Posterior cingulate gyrus (tissue), 11 donors: ENCODE measurements at regions not wholly inside any gene's neighbourhood (a gene's known extent, or its start where the extent isn't known, plus 50 kb on each side); places are given as distances from the start of the nearest gene placed in this dataset.
"Not testable (repeated sequence)": the region's sequence is repeated elsewhere in the genome, so short reads cannot be mapped to it uniquely, and the experiment has no call there.

ENCODE experiments used
- DNase-seq, 10 donors: peaks; one replicate each; pipeline versions ENCODE4 v3.0.0 to v3.0.0-alpha.2; 2020 to 2021; ENCODE audit warnings: mixed read lengths in 3 of 10
- intact Hi-C: fragments of 100-400 bp; cut with DNase I; formaldehyde crosslinking; loops from one replicate; pipeline ENCODE4 v1.15.1; 2023

GRCh38 chr4:161329852-161330251 lies 833.9 kb downstream of the FSTL5 start:
- no peak for DNase-seq
- intact Hi-C loops, result no loop called here

- DNase-seq, result no peak
- intact Hi-C loops, result no loop called here
These were observed 842.1 kb downstream of the FSTL5 start for GRCh38 chr4:161321706-161322105.

GRCh38 chr4:161320377-161320776 lies 843.4 kb downstream of the FSTL5 start:
- no peak for DNase-seq
- intact Hi-C loops, result no loop called here

DNA sequence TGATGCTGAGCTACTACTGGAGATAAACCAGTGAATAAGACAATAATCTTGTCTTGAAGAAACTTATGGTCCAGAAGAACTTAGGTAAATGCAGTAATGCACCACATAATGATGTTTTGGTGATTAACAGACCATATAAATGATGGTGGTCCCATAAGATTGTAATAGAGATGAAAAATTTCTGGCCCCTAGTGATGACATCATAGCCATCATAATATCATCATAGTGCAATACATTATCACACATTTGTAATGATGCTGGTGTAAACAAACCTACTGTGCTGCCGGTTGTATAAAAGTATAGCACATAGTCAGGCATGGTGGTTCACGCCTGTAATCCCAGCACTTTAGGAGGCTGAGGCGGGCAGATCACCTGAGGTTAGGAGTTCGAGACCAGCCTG lies 846.8 kb downstream of the FSTL5 start:
- intact Hi-C loops, result no loop called here
- no peak for DNase-seq

GRCh38 chr4:161314371-161314770 lies 849.4 kb downstream of the FSTL5 start:
- no peak for DNase-seq
- intact Hi-C loops, result no loop called here

DNA sequence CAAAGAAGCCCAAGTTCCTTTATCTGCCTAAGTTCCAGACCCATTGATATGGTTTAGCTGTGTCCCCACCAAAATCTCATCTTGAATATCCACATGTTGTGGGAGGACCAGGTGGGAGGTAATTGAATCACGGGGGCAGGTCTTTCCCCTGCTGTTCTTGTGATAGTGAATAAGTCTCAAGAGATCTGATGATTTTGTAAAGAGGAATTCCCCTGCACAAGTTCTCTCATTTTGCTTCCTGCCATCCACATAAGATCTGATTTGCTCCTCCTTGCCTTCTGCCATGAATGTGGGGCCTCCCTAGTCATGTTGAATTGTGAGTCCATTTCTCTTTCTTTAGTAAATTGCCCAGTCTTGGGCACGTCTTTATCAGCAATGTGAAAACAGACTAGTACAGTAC lies 860.2 kb downstream of the FSTL5 start:
- DNase-seq, result no peak
- intact Hi-C loops, result no loop called here

GRCh38 chr4:161291222-161291621 lies 872.6 kb downstream of the FSTL5 start:
- intact Hi-C loops, result no loop called here
- DNase-seq, result no peak

GRCh38 chr4:161287678-161288352 lies 876.0 kb downstream of the FSTL5 start:
- intact Hi-C loops, result no loop called here
- DNase-seq, result no peak

- intact Hi-C loops, result no loop called here
- no peak for DNase-seq
These were observed 878.3 kb downstream of the FSTL5 start for GRCh38 chr4:161285461-161285860.

GRCh38 chr4:161280929-161281328 lies 882.9 kb downstream of the FSTL5 start:
- intact Hi-C loops, result no loop called here

DNA sequence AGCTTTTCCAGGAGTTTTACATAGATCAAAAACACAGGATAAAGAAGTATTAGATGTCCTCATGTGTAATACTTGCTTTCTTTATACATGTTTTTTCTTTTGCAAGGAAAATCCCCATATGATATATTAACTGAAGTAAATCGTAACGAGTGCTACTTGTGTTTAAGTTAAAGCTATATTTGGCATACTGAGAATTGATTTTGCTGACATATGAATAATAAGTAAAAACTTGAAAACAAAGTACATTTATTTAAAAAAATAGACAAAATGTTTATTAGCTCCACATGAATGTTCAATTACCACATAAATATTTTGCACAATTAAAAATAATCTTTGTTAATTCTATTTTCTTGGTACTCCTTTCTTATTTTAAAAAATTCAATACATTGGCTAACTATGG lies 884.7 kb downstream of the FSTL5 start:
- intact Hi-C loops, result no loop called here
- DNase-seq, result no peak

More at GRCh38 chr4:161280929-161281328, 882.9 kb downstream of the FSTL5 start:
- no peak for DNase-seq

- peak in 2 of 10 donors; percentile 57 to 82 for DNase-seq
- intact Hi-C loops, result not testable (repeated sequence)
These were observed 886.5 kb downstream of the FSTL5 start for GRCh38 chr4:161277150-161277787.

DNA sequence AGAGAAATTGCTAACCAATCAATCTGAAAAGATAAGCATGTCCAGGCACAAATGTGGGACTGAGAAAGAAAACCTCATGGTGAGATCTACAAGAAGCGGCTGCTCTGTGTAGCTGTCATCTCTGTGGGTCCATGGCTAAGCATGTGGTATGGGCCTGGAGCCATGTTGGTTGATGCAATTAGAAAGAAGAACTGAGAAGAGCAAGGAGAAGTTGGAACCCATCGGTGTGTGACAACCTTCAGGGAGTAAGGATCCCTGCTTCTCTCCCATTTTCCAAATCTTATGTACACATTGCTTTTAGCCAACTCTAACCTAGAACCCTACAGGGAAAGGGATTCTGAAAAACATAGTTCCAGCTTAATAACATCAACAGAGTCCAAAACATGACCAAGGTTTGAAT lies 890.2 kb downstream of the FSTL5 start:
- DNase-seq, result no peak
- intact Hi-C loops, result no loop called here

GRCh38 chr4:161260819-161261218 lies 903.0 kb downstream of the FSTL5 start:
- intact Hi-C loops, result no loop called here
- DNase-seq, result no peak

DNA sequence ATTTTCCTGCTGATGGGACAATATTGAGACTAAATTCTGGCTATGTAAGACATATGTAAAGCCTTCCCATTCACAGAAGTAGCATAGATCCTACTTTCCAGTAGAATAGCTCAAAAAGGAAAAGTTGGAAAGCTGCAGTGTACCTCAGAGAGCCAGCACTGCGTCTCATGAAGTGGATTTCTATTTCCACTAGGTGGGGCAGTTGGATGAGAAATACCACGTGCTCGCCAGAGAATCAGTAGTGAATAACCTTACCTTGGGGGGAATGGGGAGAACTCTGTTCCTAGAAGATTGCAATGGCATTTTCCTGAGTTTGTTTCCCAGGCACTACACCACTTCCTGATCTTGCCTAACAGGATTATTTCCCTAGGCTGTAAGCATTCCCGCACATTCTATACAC lies 907.1 kb downstream of the FSTL5 start:
- DNase-seq, result no peak
- intact Hi-C loops, result loop anchor here (5.0 kb wide), 1 partner anchor 696 kb away; no protein-coding TSS in a partner anchor

DNA sequence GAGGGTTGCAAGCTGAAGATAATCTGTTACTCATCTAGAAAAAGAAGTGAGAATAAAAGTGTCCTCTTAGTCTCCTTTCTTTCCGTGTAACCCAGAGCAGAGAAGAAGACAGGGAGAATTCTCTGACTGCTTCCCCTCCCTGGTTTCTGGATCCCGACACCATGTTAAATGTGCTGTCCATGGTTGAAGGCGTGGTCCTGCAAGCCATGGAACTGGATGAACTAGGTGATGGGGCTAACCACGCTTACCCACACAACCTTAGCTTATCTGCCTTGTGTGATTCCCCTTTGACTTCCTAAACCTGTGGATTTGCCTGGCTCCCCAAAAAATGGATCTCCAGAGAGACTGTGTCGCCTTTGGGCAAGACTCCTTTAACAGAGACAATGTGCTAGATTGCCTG lies 907.6 kb downstream of the FSTL5 start:
- intact Hi-C loops, result loop anchor here (5.0 kb wide), 1 partner anchor 696 kb away; no protein-coding TSS in a partner anchor
- no peak for DNase-seq

DNA sequence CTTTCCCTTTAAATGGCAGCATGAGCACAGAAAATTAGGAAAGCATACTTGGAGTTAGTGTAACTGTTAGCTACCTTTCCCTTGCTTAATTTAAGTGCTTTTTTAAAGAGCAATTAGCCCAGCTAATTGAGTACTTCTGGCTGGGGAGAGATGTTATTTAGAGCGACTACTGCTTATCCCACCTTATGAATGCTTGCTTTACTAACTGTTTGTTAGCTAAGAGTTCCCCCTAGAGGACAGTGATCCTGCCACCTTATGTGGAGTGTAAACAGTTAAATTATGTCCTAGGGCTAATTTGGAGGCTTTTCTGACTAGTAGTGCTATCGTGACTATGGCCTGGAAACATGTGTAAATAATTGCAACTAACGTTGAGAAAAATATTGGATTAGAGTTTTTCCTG lies 909.4 kb downstream of the FSTL5 start:
- DNase-seq, result no peak
- intact Hi-C loops, result no loop called here

GRCh38 chr4:161252520-161253141 lies 911.2 kb downstream of the FSTL5 start:
- intact Hi-C loops, result no loop called here
- no peak for DNase-seq

DNA sequence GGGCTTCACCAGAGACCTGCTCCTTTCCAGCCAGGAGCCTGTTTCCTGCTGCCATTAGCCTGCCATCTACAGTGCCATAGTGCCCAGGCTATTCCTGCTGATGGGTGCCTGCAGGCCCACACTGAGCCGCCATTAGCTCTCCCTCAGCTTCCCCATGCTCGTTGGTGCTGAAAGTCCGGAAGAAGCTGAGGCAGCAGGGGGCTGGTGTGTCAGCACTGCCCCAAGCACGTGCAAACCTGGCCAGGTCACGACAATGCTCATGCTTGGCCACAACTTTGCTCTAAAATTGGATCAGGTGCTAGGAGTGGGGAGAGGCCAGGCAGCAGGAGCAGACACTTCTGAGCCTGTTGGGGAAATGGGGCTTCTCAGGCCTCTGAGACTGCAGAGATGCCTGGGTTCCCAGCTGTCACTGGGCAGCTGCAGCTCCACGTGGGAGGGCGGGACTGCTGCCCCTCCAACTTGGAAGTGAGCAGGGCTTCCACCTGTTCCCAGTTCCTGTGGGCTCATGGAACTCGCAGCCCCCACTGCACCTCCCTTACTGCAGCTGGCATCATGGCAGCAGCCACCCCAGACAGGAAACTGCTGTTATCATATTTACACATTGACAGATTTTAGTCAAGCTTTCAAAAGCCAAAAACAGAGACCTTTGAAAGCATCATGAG lies 913.9 kb downstream of the FSTL5 start:
- intact Hi-C loops, result no loop called here
- DNase-seq, result peak in 1 of 10 donors; percentile 56

DNA sequence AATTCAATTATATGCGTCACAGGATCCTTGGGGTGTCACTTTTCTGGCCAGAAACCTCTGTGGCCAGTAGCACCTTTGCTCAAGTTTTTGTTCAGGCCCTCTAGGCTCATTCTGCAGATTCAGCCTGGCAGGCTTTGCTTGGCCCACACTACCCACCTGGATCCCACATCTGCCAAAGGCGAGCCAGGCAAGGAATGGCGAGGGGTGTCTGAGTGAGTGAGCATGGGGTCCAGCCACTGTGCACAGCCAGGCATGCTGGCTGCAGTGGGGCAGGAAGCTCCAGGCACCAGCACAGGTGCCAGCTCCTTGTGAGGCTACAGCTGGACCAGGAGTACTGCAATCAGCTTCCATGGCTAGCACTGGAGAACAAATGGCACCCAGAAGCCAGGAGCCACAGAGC lies 914.9 kb downstream of the FSTL5 start:
- intact Hi-C loops, result no loop called here
- DNase-seq, result peak in 2 of 10 donors; percentile 45 to 60

GRCh38 chr4:161247831-161248230 lies 916.0 kb downstream of the FSTL5 start:
- intact Hi-C loops, result no loop called here

More at GRCh38 chr4:161247831-161248230, 916.0 kb downstream of the FSTL5 start:
- no peak for DNase-seq
